Hematopoietic multipotent progenitor cell treated with erythropoietin and hydrocortisone succinate and interleukin-3 and kit ligand, for 8 days (in vitro differentiated cells): ENCODE measurements at regions not wholly inside any gene's neighbourhood (a gene's known extent, or its start where the extent isn't known, plus 50 kb on each side); places are given as distances from the start of the nearest gene placed in this dataset.

ENCODE experiments used
- DNase-seq: peaks from one replicate; pipeline ENCODE4 v3.0.0-alpha.2; 2015

GRCh38 chr2:43051338-43051737 is 175.1 kb downstream of the ZFP36L2 start:
- DNase-seq, result peak; percentile 40

- no peak for DNase-seq
These were observed 175.5 kb downstream of the ZFP36L2 start for GRCh38 chr2:43050866-43051265.

GRCh38 chr2:43049836-43050801 is 176.3 kb downstream of the ZFP36L2 start:
- no peak for DNase-seq

- no peak for DNase-seq
These were observed 179.1 kb downstream of the ZFP36L2 start for GRCh38 chr2:43047187-43047780.

- DNase-seq, result no peak
These were observed 180.5 kb downstream of the ZFP36L2 start for GRCh38 chr2:43045866-43046265.

- no peak for DNase-seq
These were observed 182.2 kb downstream of the ZFP36L2 start for GRCh38 chr2:43044093-43044681.

GRCh38 chr2:43043553-43043870 is 182.9 kb downstream of the ZFP36L2 start:
- DNase-seq, result no peak

GRCh38 chr2:43041661-43042360 is 184.6 kb downstream of the ZFP36L2 start:
- no peak for DNase-seq

GRCh38 chr2:43041173-43041591 is 185.2 kb downstream of the ZFP36L2 start:
- no peak for DNase-seq

- DNase-seq, result peak; percentile 64
These were observed 186.1 kb downstream of the ZFP36L2 start for GRCh38 chr2:43040084-43040854.

- DNase-seq, result no peak
These were observed 186.9 kb downstream of the ZFP36L2 start for GRCh38 chr2:43039376-43040080.

- DNase-seq, result no peak
These were observed 187.7 kb downstream of the ZFP36L2 start for GRCh38 chr2:43038696-43039094.

GRCh38 chr2:43038034-43038695 is 188.2 kb downstream of the ZFP36L2 start:
- DNase-seq, result no peak

- no peak for DNase-seq
These were observed 190.5 kb downstream of the ZFP36L2 start for GRCh38 chr2:43035922-43036321.

GRCh38 chr2:43034921-43035320 is 191.5 kb downstream of the ZFP36L2 start:
- DNase-seq, result no peak

- DNase-seq, result no peak
These were observed 192.2 kb downstream of the ZFP36L2 start for GRCh38 chr2:43034242-43034619.

GRCh38 chr2:43033466-43034241 is 192.8 kb downstream of the ZFP36L2 start:
- DNase-seq, result no peak

- no peak for DNase-seq
These were observed 193.5 kb downstream of the ZFP36L2 start for GRCh38 chr2:43033016-43033270.

- DNase-seq, result no peak
These were observed 194.0 kb downstream of the ZFP36L2 start for GRCh38 chr2:43032213-43033015.
